AG04450 (cell line): ENCODE measurements at regions not wholly inside any gene's neighbourhood (a gene's known extent, or its start where the extent isn't known, plus 50 kb on each side); places are given as distances from the start of the nearest gene placed in this dataset.

Experiments used
- CTCF ChIA-PET: fragments of 300-600, 350-600 bp; formaldehyde crosslinking; extraction: SDS; loops from one replicate; lab custom pipeline; 2022; ENCODE audit warnings: antibody characterized with exemption, inconsistent platforms; lab: Charles Lee
- POLR2A ChIA-PET: fragments of 350-600 bp; formaldehyde crosslinking; extraction: SDS; loops from one replicate; lab custom pipeline; 2021; ENCODE audit warnings: antibody characterized with exemption, inconsistent platforms; lab: Yijun Ruan, JAX
- DNase-seq: peaks from one replicate; pipeline ENCODE4 v3.0.0-alpha.2; 2011; ENCODE audit warnings: low read depth, low spot score
- H3K27ac ChIP-seq: one replicate; pipeline ENCODE4 v1.5.1; 2012; ENCODE audit warnings: low read depth, low read length, control low read depth
- H3K27me3 ChIP-seq: one replicate; pipeline ENCODE4 v1.6.0; 2012; ENCODE audit warnings: low read length; ENCODE audit not compliant: control insufficient read depth, insufficient read depth
- H3K4me3 ChIP-seq: 2 replicates; pipeline ENCODE4 v1.5.1; 2011; ENCODE audit warnings: mild to moderate bottlenecking, low read depth, low read length, control low read depth
- H3K9me3 ChIP-seq: 2 replicates; pipeline ENCODE4 v1.5.1; 2012; ENCODE audit warnings: low read length; ENCODE audit not compliant: control insufficient read depth, insufficient read depth
- CTCF ChIP-seq: IDR thresholded peaks from 2 replicates; pipeline ENCODE4 v1.5.1; 2011; ENCODE audit warnings: low read depth, low read length, control low read depth, inconsistent platforms

- TF ChIP-seq CTCF, result no peak
Measured at GRCh38 chr4:178966644-178967043, 1524.4 kb upstream of the AGA start.

GRCh38 chr4:178970433-178971140 lies 1528.3 kb upstream of the AGA start:
- ChIA-PET POLR2A (no interaction called here), CTCF (no interaction called here)
- Histone ChIP-seq H3K9me3 (no peaks in the 10 kb centered on the region), H3K4me3 (no peak overlapping the region), H3K27ac (no peak overlapping the region), H3K27me3 (no peaks in the 10 kb centered on the region)
- DNase-seq, result no peak
- TF ChIP-seq CTCF, result no peak

More at GRCh38 chr4:178966644-178967043, 1524.4 kb upstream of the AGA start:
- DNase-seq, result no peak
- ChIA-PET CTCF (no interaction called here), POLR2A (no interaction called here)
- Histone ChIP-seq H3K27me3 (no peaks in the 10 kb centered on the region), H3K27ac (no peak overlapping the region), H3K4me3 (no peak overlapping the region), H3K9me3 (no peaks in the 10 kb centered on the region; the same call in 1 of the 2 replicates)

- Histone ChIP-seq H3K27me3 (no peaks in the 10 kb centered on the region), H3K4me3 (no peak overlapping the region), H3K9me3 (no peaks in the 10 kb centered on the region), H3K27ac (no peak overlapping the region)
- DNase-seq, result no peak
- POLR2A ChIA-PET, result no interaction called here
- no peak for TF ChIP-seq CTCF
- CTCF ChIA-PET, result no interaction called here
Measured at GRCh38 chr4:178976861-178977260, 1534.6 kb upstream of the AGA start.

- Histone ChIP-seq H3K27me3 (no peaks in the 10 kb centered on the region), H3K9me3 (peaks cover 2% of the 10 kb centered on the region; the same call in 1 of the 2 replicates), H3K27ac (no peak overlapping the region), H3K4me3 (no peak overlapping the region)
- TF ChIP-seq CTCF, result no peak
- ChIA-PET CTCF (no interaction called here), POLR2A (no interaction called here)
- no peak for DNase-seq
Measured at GRCh38 chr4:178993306-178993705, 1551.1 kb upstream of the AGA start.

- Histone ChIP-seq H3K27ac (no peak overlapping the region), H3K4me3 (no peak overlapping the region), H3K27me3 (no peaks in the 10 kb centered on the region), H3K9me3 (peaks cover 2% of the 10 kb centered on the region; the same call in 1 of the 2 replicates)
- TF ChIP-seq CTCF, result no peak
- ChIA-PET POLR2A (no interaction called here), CTCF (no interaction called here)
- DNase-seq, result no peak
Measured at GRCh38 chr4:179001918-179002317, 1559.7 kb upstream of the AGA start.
